Peyer's patch (tissue), 4 donors: ENCODE measurements at regions not wholly inside any gene's neighbourhood (a gene's known extent, or its start where the extent isn't known, plus 50 kb on each side); places are given as distances from the start of the nearest gene placed in this dataset.

Experiments used
- CTCF ChIP-seq, 6 experiments: fragments of 450-650 bp in 4 of 6; fragments of 200-600 bp in 2 of 6; sonication (generic) in 1 of 6; IDR thresholded peaks; one replicate each; pipeline ENCODE4 v1.5.1; 2017 to 2019; ENCODE audit warnings: antibody characterized with exemption in 6 of 6, mild to moderate bottlenecking in 3 of 6, moderate library complexity in 1 of 6
- POLR2A ChIP-seq, 2 donors: fragments of 450-650 bp; IDR thresholded peaks; one replicate each; pipeline ENCODE4 v1.5.1; 2017; ENCODE audit warnings: antibody characterized with exemption in 2 of 2, mild to moderate bottlenecking in 2 of 2, moderate library complexity in 2 of 2

DNA sequence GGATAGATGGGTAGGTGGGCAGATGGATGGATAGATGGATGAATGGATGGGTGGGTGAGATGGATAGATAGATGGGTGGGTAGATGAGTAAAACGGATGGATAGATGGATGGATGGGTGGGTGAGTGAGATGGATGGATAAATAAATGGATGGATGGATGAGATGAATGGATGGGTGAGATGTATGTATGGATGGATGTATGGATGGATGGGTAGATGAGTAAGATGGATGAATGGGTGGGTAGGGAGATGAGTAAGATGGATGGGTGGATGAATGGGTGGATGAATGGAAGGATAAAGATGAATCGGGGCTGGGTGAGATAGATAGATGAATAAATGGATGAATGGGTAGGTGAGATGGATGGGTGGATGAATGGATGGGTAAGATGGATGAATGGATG, 210.1 kb downstream of the TFAP2C start:
- TF ChIP-seq POLR2A (IDR thresholded peaks at IDR 0.05): no peak
- TF ChIP-seq CTCF (IDR thresholded peaks at IDR 0.05): no peak
